ENCODE measurements at regions not wholly inside any gene's neighbourhood (a gene's known extent, or its start where the extent isn't known, plus 50 kb on each side); places are given as distances from the start of the nearest gene placed in this dataset.

- TF ChIP-seq CTCF (IDR thresholded peaks at IDR 0.05) (no peak), POLR2A (IDR thresholded peaks at IDR 0.05) (no peak)
Observed at GRCh38 chr3:118229196-118229595, 805.5 kb downstream of the IGSF11 start.

All from right lobe of liver (tissue), 4 donors.